ENCODE measurements at regions not wholly inside any gene's neighbourhood (a gene's known extent, or its start where the extent isn't known, plus 50 kb on each side); places are given as distances from the start of the nearest gene placed in this dataset.
"Not testable (repeated sequence)": the region's sequence is repeated elsewhere in the genome, so short reads cannot be mapped to it uniquely, and the experiment has no call there.

GRCh38 chr20:22062874-22063273 lies 357.4 kb downstream of the PAX1 start:
- H3K9me3 ChIP-seq (ENCODE audit: low read length) = no peaks in the 10 kb centered on the region
- ChIA-PET CTCF (no interaction called here), POLR2A (no interaction called here)
- no peak for DNase-seq
- H3K4me3 Mint-ChIP-seq = no peak overlapping the region
- H3K27ac Mint-ChIP-seq = no peak overlapping the region
- H3K4me1 ChIP-seq (ENCODE audit: insufficient read depth, low read length) = no peaks in the 10 kb centered on the region
- H3K4me1 Mint-ChIP-seq = no peaks in the 10 kb centered on the region
- H3K36me3 Mint-ChIP-seq = no peaks in the 10 kb centered on the region
- H3K9me3 Mint-ChIP-seq = peaks cover 2 to 38% (median 15%) of the 10 kb centered on the region in 5 donors
- no peak overlapping the region for H3K4me3 ChIP-seq (ENCODE audit: low read length)
- no peaks in the 10 kb centered on the region for H3K36me3 ChIP-seq (ENCODE audit: insufficient read depth, low read length)
- H3K27me3 ChIP-seq (ENCODE audit: insufficient read depth, low read length, poor library complexity, severe bottlenecking) = no peaks in the 10 kb centered on the region
- no peak overlapping the region for H3K27ac ChIP-seq (ENCODE audit: low read depth, low read length)
- H3K27me3 Mint-ChIP-seq = no peaks in the 10 kb centered on the region

- no peaks in the 10 kb centered on the region for H3K27me3 Mint-ChIP-seq
- POLR2A ChIA-PET = no interaction called here
Observed at GRCh38 chr20:22060610-22061009, 355.1 kb downstream of the PAX1 start.

GRCh38 chr20:22058746-22059145 lies 353.3 kb downstream of the PAX1 start:
- peaks cover 2 to 21% (median 13%) of the 10 kb centered on the region in 5 donors for H3K9me3 Mint-ChIP-seq
- H3K36me3 Mint-ChIP-seq = no peaks in the 10 kb centered on the region
- no peak overlapping the region for H3K4me3 Mint-ChIP-seq
- no peak for DNase-seq
- H3K9me3 ChIP-seq (ENCODE audit: low read length) = no peaks in the 10 kb centered on the region
- no peak overlapping the region for H3K27ac ChIP-seq (ENCODE audit: low read depth, low read length)
- H3K4me1 ChIP-seq (ENCODE audit: insufficient read depth, low read length) = no peaks in the 10 kb centered on the region
- no peaks in the 10 kb centered on the region for H3K27me3 Mint-ChIP-seq
- H3K4me3 ChIP-seq (ENCODE audit: low read length) = no peak overlapping the region
- H3K36me3 ChIP-seq (ENCODE audit: insufficient read depth, low read length) = no peaks in the 10 kb centered on the region
- H3K27me3 ChIP-seq (ENCODE audit: insufficient read depth, low read length, poor library complexity, severe bottlenecking) = no peaks in the 10 kb centered on the region
- ChIA-PET CTCF (no interaction called here), POLR2A (no interaction called here)
- no peaks in the 10 kb centered on the region for H3K4me1 Mint-ChIP-seq
- H3K27ac Mint-ChIP-seq = no peak overlapping the region

More at GRCh38 chr20:22060610-22061009, 355.1 kb downstream of the PAX1 start:
- H3K36me3 ChIP-seq (ENCODE audit: insufficient read depth, low read length) = no peaks in the 10 kb centered on the region
- Mint-ChIP-seq H3K36me3 (no peaks in the 10 kb centered on the region), H3K9me3 (peaks cover 4 to 32% (median 16%) of the 10 kb centered on the region in 5 donors), H3K4me3 (no peak overlapping the region), H3K27ac (no peak overlapping the region), H3K4me1 (no peaks in the 10 kb centered on the region)
- no peak for DNase-seq
- CTCF ChIA-PET = no interaction called here
- H3K4me1 ChIP-seq (ENCODE audit: insufficient read depth, low read length) = no peaks in the 10 kb centered on the region
- no peak overlapping the region for H3K27ac ChIP-seq (ENCODE audit: low read depth, low read length)
- no peaks in the 10 kb centered on the region for H3K27me3 ChIP-seq (ENCODE audit: insufficient read depth, low read length, poor library complexity, severe bottlenecking)
- no peaks in the 10 kb centered on the region for H3K9me3 ChIP-seq (ENCODE audit: low read length)
- no peak overlapping the region for H3K4me3 ChIP-seq (ENCODE audit: low read length)

- no peak overlapping the region for H3K4me3 Mint-ChIP-seq
- POLR2A ChIA-PET = no interaction called here
Observed at GRCh38 chr20:22055981-22056380, 350.5 kb downstream of the PAX1 start.

GRCh38 chr20:22052025-22052650 lies 346.7 kb downstream of the PAX1 start:
- Histone ChIP-seq H3K4me3 (ENCODE audit: low read length) (no peak overlapping the region), H3K4me1 (ENCODE audit: insufficient read depth, low read length) (no peaks in the 10 kb centered on the region), H3K36me3 (ENCODE audit: insufficient read depth, low read length) (no peaks in the 10 kb centered on the region), H3K9me3 (ENCODE audit: low read length) (no peaks in the 10 kb centered on the region), H3K27ac (ENCODE audit: low read depth, low read length) (no peak overlapping the region), H3K27me3 (ENCODE audit: insufficient read depth, low read length, poor library complexity, severe bottlenecking) (no peaks in the 10 kb centered on the region)
- POLR2A ChIA-PET = no interaction called here
- no peaks in the 10 kb centered on the region for H3K27me3 Mint-ChIP-seq
- DNase-seq = no peak
- CTCF ChIA-PET = no interaction called here
- no peak overlapping the region for H3K27ac Mint-ChIP-seq
- H3K4me3 Mint-ChIP-seq = no peak overlapping the region
- no peaks in the 10 kb centered on the region for H3K4me1 Mint-ChIP-seq
- no peaks in the 10 kb centered on the region for H3K36me3 Mint-ChIP-seq
- peaks cover 9 to 28% (median 14%) of the 10 kb centered on the region in 5 donors for H3K9me3 Mint-ChIP-seq

More at GRCh38 chr20:22055981-22056380, 350.5 kb downstream of the PAX1 start:
- H3K36me3 Mint-ChIP-seq = no peaks in the 10 kb centered on the region
- H3K27ac ChIP-seq (ENCODE audit: low read depth, low read length) = no peak overlapping the region
- no peaks in the 10 kb centered on the region for H3K4me1 Mint-ChIP-seq
- CTCF ChIA-PET = no interaction called here
- no peak overlapping the region for H3K4me3 ChIP-seq (ENCODE audit: low read length)
- no peaks in the 10 kb centered on the region for H3K9me3 ChIP-seq (ENCODE audit: low read length)
- no peaks in the 10 kb centered on the region for H3K27me3 ChIP-seq (ENCODE audit: insufficient read depth, low read length, poor library complexity, severe bottlenecking)
- no peaks in the 10 kb centered on the region for H3K36me3 ChIP-seq (ENCODE audit: insufficient read depth, low read length)
- peaks cover 0 to 26% (median 5%) of the 10 kb centered on the region in 5 donors for H3K9me3 Mint-ChIP-seq
- no peaks in the 10 kb centered on the region for H3K4me1 ChIP-seq (ENCODE audit: insufficient read depth, low read length)
- no peak overlapping the region for H3K27ac Mint-ChIP-seq
- no peaks in the 10 kb centered on the region for H3K27me3 Mint-ChIP-seq
- no peak for DNase-seq

GRCh38 chr20:22045956-22046507 lies 340.6 kb downstream of the PAX1 start:
- CTCF ChIA-PET; H3K4me1 ChIP-seq (ENCODE audit: insufficient read depth, low read length); H3K27me3 ChIP-seq (ENCODE audit: insufficient read depth, low read length, poor library complexity, severe bottlenecking); H3K9me3 ChIP-seq (ENCODE audit: low read length); POLR2A ChIA-PET; H3K27ac ChIP-seq (ENCODE audit: low read depth, low read length); H3K4me3 ChIP-seq (ENCODE audit: low read length); DNase-seq; H3K27me3 Mint-ChIP-seq; H3K36me3 ChIP-seq (ENCODE audit: insufficient read depth, low read length); H3K4me3 Mint-ChIP-seq; H3K36me3 Mint-ChIP-seq; H3K4me1 Mint-ChIP-seq; H3K27ac Mint-ChIP-seq: not testable (repeated sequence)
- peaks cover 6 to 33% (median 13%) of the 10 kb centered on the region in 5 donors for H3K9me3 Mint-ChIP-seq

GRCh38 chr20:22027423-22027822 lies 322.0 kb downstream of the PAX1 start:
- ChIA-PET POLR2A (no interaction called here), CTCF (no interaction called here)
- Histone ChIP-seq H3K4me3 (ENCODE audit: low read length) (no peak overlapping the region), H3K36me3 (ENCODE audit: insufficient read depth, low read length) (no peaks in the 10 kb centered on the region), H3K27me3 (ENCODE audit: insufficient read depth, low read length, poor library complexity, severe bottlenecking) (no peaks in the 10 kb centered on the region), H3K4me1 (ENCODE audit: insufficient read depth, low read length) (no peaks in the 10 kb centered on the region), H3K27ac (ENCODE audit: low read depth, low read length) (no peak overlapping the region), H3K9me3 (ENCODE audit: low read length) (no peaks in the 10 kb centered on the region)
- Mint-ChIP-seq H3K4me1 (no peaks in the 10 kb centered on the region), H3K27ac (no peak overlapping the region), H3K9me3 (peaks cover 8 to 31% (median 14%) of the 10 kb centered on the region in 5 donors), H3K4me3 (no peak overlapping the region), H3K27me3 (no peaks in the 10 kb centered on the region), H3K36me3 (no peaks in the 10 kb centered on the region)
- no peak for DNase-seq

- CTCF ChIA-PET = no interaction called here
- Histone ChIP-seq H3K27ac (ENCODE audit: low read depth, low read length) (no peak overlapping the region), H3K4me3 (ENCODE audit: low read length) (no peak overlapping the region), H3K4me1 (ENCODE audit: insufficient read depth, low read length) (no peaks in the 10 kb centered on the region), H3K27me3 (ENCODE audit: insufficient read depth, low read length, poor library complexity, severe bottlenecking) (no peaks in the 10 kb centered on the region), H3K36me3 (ENCODE audit: insufficient read depth, low read length) (no peaks in the 10 kb centered on the region), H3K9me3 (ENCODE audit: low read length) (no peaks in the 10 kb centered on the region)
- POLR2A ChIA-PET = no interaction called here
- Mint-ChIP-seq H3K27ac (no peak overlapping the region), H3K36me3 (no peaks in the 10 kb centered on the region), H3K27me3 (no peaks in the 10 kb centered on the region), H3K4me1 (no peaks in the 10 kb centered on the region), H3K4me3 (no peak overlapping the region), H3K9me3 (peaks cover 11 to 45% (median 16%) of the 10 kb centered on the region in 5 donors)
- DNase-seq = no peak
Observed at GRCh38 chr20:22020201-22020600, 314.7 kb downstream of the PAX1 start.
